ENCODE measurements at regions not wholly inside any gene's neighbourhood (a gene's known extent, or its start where the extent isn't known, plus 50 kb on each side); places are given as distances from the start of the nearest gene placed in this dataset.
"Not testable (repeated sequence)": the region's sequence is repeated elsewhere in the genome, so short reads cannot be mapped to it uniquely, and the experiment has no call there.

DNA sequence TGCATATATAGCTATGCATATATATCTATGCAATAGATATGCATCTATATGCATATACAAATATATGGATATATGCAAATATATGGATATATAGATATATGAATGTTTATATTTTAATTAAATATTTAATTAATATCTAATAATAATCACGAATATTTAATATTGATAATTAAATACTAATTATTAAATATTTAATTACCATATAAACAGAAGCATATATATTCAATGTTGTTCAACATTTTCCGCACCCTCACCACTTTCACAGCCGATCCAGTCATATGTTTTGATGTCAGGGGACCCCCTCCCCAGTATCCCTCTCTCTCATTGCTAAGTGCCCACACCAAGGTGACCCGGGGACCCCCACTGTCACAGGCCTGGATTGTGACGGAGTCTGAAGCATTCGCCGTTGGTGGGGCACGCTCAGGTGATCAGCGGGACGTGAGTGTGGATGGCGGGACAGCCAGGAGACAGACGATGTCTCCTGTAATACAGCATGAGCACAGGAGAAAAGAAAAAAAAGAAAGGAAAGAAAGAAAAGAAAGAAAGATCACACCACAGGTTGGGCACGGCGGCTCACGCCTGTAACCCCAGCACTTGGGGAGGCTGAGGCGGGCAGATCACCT, 199.7 kb downstream of the CRLF2 start:
- DNase-seq (ENCODE audit: low read depth), result no peak

DNA sequence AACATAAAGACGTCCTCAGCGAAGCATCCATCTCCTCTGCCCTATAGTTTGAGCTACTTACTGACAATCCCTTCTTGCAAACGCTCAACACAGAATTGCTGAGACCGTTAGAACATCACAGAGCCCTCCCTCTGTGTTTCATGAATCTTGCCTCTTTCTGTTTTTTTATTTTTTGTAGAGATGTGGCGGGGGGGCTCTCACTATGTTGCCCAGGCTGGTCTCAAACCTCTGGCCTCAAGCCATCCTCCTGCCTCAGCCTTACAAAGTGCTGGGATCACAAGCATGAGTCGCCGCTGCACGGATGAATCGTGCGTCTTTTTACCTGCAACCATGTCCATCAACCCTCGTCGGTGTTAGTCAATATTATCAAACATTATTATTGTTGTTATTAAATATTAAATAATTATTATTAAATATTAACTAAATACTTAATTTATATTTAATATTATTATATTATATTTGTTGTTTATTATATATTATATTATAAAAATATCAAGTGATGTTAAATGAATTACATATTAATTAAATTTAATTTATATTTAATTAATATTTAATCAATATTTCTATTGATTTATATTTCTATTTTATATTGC, 200.7 kb downstream of the CRLF2 start:
- DNase-seq (ENCODE audit: low read depth), result no peak

DNA sequence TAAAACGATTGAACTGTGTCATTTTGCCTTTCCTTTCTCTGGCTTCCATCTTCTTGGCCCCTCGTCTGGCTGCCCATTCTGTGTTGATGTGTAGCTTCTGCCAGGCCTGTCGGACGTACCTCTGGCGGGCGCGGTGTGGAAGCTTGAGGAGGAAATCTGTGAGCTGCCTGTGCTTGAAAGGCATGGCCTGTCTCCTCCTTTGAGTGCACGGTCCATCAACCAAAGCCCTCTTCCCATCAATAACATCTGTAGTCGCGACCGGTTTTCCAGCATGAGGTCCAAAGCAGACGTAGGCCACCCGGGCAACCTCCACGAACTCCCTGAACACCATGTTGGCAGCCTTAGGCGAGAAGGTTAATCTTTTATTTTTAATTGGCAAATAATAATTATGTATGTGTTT, 202.7 kb downstream of the CRLF2 start:
- no peak for DNase-seq (ENCODE audit: low read depth)

DNA sequence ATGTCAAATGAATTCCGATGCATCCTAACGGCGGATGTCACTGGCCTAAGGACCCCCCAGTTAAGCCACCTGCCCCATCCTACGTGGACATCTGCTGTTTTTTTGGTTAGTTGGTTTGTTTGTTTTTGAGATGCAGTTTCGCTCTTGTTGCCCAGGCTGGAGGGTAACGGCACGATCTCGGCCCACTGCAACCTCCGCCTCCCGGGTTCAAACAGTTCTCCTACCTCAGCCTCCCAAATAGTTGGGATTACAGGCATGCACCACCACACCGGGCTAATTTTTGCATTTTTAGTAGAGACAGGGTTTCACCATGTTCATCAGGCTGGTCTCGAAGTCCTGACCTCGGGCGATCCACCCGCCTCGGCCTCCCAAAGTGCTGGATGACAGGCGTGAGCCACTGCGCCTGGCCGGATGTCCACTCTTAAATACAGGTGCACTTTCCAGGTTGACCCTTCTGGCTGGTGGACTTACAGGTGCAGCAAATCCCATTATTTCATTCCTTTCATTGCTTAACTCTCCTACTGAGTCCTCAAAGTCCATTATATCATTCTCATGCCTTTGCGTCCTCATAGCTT, 206.2 kb downstream of the CRLF2 start:
- DNase-seq (ENCODE audit: low read depth), result no peak

DNA sequence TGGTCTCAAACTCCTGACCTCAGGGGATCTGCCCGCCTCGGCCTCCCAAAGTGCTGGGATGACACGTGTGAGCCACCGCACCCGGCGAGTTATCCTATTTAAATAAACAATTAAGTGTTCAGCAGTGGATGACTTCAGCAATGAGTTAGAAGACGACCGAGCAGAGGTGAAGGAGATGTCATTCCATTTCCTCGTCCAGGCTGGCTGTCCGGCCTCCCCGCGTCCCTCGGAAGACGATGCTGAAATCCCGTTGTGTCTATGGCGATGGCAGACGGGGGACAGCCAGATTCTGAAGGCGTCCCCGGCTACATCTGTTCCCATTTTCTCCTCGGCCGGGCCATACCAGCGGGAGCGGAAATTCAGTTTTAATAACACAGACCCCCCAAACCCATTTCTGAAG, 209.8 kb downstream of the CRLF2 start:
- no peak for DNase-seq (ENCODE audit: low read depth)

DNA sequence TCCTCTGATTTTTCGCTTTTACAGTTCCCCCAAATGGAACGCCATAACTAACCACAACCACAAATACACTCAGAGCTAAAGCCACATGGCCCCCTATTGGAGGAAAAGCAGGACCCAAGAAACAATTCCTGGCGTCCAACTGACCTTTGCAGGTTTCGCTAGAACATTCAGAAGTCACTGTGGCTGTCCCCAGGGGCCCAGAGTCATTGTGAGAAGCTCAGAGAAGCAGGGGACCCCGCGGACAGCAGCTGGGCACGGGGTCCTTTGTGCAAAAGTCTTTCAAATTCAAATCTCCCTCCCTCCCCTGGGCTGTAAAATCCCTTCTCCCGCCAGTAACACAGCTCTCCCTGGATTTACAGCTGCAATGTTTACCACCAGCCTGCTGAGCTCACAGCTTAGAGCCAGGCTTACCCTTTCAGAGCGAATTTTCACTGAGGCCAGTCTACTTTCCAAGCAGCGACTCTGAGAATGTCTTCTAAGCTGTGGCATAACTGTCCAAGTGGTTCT, 214.8 kb downstream of the CRLF2 start:
- no peak for DNase-seq (ENCODE audit: low read depth)

DNA sequence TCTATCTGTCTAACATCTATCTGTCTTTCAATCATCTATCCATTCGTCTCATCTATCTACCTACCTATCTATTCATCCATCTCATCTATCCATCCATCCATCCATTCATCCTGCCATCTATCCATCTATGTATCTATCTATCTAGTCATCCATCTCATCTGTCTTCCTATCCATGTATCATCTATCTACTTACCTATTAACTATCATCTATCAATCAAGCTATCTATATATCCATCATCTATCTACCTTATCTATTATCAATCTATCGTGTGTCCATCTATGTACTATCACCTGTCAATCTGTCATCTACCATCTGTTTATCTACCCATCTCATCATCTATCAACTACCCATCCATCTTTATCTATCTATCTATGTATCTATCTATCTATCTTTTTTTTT, 217.7 kb downstream of the CRLF2 start:
- no peak for DNase-seq (ENCODE audit: low read depth)

DNA sequence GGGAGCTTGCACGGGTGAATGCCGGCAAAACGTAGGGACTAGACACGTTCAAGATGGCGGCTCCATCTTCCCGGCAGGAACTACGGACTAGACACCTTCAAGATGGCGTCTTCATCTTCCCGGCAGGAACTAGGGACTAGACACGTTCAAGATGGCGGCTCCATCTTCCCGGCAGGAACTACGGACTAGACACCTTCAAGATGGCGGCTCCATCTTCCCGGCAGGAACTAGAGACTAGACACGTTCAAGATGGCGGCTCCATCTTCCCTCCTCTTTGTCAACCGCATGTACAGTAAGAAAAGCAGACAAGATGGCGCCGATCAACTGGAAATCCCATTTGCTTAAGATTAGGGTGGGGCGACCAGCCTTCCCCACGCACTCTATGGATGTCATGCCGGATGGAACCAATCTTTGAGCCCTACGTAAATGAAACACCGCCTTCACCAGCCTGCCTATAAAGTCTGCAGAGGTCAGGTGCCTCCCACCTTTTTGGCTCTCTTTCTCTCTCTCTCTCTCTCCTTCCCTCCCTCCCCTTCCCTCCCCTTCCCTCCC, 222.4 kb downstream of the CRLF2 start:
- DNase-seq (ENCODE audit: low read depth), result no peak

DNA sequence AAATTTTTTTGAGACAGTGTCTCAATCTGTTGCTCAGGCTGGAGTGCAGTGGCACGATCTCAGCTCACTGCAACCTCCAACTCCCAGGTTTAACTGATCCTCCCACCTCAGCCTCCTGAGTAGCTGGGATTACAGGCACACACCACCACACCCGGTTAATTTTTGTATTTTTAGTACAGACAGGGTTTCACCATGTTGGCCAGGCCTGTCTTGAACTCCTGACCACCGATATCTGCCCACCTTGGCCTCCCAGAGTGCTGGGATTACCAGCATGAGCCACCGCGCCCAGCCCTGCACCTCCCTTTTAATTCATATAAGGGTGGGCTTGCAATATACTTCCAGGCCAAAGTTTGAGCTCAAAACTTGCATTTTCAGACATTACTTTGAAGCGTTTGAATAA, 223.9 kb downstream of the CRLF2 start:
- DNase-seq (ENCODE audit: low read depth), result not testable (repeated sequence)

DNA sequence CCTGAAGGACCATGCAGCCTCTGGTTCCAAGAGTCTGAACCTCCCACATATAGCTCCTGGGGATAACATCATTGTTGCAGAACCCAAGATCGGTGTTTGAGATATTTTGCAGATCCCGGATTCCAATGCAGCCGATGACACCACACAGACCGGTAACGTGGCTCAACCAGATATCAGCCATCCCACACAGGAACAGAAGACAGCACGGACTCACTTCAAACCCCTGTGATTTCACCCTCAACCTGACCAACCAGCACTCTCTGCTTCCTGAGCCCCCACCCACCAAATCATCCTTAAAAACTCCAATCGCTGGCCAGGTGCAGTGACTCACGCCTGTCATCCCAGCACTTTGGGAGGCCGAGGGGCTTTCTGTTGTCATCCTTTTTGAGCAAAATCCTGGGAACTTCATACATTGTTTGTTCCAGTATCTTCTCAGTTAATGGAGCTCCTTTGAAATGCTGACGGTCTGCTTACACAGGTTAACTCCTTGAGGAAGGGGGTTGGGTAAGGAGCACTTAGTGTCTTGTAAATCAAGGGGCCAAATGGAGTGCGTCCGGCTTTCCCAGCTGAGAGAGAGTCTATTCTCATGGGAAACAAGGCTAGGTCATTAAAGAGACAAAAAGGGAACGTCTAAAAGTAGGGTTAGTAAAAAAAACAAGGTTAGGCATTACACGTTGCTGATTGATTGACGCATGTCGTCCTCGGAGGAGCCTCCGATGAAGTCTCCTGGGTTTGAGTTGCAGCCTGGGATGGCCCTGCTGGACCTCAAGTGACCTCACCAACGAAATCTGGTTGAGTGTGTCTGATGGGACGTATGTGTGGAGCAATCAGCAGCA, 230.4 kb downstream of the CRLF2 start:
- no peak for DNase-seq (ENCODE audit: low read depth)

DNA sequence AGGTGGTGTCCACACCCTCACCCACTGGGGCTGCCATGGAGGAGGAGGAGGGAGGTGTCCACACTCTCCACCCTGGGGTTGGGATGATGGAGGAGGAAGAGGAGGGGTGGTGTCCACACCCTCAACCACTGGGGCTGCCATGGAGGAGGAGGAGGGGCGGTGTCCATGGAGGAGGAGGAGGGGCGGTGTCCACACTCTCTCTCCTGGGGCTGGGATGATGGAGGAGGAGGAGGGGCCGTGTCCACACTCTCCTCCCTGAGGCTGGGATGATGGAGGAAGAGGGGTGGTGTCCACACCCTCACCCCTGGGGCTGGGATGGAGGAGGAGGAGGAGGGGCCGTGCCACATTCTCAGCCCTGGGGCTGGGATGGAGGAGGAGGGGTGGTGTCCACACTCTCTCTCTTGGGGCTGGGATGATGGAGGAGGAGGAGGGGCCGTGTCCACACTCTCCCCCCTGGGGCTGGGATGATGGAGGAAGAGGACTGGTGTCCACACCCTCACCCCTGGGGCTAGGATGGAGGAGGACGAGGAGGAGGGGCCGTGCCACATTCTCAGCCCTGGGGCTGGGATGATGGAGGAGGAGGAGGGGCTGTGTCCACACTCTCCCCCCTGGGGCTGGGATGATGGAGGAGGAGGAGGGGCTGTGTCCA, 231.7 kb downstream of the CRLF2 start:
- DNase-seq (ENCODE audit: low read depth), result no peak

DNA sequence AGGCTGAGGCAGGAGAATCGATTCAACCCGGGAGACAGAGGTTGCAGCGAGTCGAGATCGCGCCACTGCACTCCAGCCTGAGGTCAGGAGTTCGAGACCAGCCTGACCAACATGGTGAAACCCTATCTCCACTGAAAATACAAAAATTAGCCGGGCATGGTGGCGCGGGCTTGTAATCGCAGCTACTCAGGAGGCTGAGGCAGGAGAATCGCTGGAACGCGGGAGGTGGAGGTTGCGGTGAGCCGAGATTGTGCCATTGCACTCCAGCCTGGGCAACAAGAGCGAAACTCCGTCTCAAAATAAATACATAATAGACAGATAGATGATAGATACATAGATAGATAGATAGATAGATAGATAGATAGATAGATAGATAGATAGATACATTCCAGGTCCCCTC, 233.3 kb downstream of the CRLF2 start:
- not testable (repeated sequence) for DNase-seq (ENCODE audit: low read depth)

DNA sequence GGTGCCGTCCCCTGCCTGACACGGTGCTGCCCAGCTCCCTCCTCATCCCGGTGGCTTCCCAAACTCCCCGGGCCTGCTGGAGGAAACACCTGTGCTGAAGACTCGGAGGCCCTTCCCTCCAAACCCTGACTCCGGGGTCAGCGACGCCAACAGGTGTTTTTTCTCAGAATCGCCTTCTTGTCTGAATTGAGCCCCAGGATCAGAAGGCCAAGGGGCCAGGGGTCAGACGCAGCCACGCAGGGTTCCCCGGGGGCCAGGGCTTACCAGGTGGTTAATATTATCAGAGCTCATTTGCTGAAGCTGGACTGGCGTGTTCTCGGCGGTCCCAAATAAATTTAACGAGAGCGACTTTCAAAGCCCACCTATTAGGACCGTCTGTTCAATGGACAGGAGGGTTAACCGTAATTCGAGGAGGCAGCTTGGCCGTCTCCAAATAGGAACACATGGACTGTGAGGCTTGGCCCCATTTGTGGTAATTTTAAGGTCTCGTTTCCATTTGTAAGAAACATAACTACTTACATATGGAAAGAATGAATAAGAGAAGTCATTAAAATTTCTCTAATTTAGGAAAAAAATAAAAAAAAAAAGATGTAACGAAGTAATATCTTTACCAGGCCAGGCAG, 239.3 kb downstream of the CRLF2 start:
- no peak for DNase-seq (ENCODE audit: low read depth)

DNA sequence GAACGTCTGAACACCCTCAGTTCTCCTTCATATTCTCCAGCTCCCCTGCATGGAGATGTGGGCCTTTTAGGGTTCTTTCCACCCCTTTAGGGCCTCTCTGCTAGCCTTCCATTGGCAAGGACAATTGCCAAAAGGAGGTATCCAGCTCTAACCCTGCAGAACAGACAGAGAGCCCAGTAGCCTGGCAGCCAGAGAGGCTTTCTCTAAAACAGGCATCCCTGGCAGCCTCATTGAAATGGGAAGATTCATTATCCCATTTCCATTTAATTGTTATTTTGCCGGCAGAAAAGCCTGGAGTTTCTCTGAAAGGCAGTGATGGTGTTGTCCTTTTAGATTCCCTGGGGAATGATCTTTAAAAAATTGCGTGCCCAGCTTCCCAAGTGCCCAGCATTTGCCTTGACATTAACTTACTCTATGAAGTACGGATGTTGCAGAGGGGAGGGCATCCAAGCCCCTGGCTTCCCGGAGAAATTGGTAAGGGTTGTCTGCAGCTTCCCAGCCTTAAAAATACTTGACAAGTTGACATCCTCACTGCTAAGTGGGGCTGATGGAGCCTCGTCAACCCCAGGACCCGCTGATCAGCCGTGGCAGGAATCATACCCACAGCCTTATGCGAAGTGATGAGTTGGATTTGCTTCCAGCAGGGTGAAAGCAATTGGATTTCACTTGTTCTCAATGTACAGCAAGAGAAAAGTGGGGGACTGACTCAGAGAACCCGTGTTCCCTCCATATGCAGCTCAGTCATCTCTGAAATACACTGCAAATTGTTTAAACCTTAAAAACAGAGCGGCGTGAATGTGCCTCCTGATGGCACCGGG, 244.1 kb downstream of the CRLF2 start:
- no peak for DNase-seq (ENCODE audit: low read depth)

DNA sequence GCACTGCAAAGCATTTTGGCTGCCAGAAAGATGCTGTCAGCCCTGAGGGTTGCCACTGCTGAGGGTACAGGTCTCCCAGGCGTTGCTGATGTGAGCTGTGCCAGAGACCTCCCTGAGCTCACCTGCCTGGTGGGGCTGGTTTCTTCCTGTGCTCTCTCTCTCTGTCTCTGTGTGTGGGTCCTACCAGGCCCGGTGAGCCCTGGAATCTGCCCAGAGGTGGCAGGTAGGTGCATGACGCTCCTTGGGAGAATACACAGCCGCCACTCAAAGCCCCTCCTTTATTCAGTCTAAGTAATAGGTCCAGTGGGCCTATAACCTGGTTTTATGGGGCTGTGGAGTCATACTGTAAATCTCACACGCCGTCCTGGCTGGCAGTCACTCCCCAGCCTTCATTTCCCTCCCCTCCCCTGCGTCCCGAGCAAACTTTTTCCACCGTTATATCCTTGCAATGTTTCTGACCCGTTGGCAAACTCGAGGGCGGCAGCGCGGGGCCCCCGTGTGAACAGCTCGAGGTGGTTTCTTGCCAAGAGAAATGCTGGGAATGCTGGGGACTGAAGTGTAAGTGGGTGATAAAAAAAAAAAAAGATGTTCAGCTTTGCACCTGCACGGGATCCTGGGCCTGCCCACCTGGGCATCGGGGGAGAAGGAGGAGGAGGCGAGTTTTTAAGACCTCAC, 245.9 kb downstream of the CRLF2 start:
- no peak for DNase-seq (ENCODE audit: low read depth)

DNA sequence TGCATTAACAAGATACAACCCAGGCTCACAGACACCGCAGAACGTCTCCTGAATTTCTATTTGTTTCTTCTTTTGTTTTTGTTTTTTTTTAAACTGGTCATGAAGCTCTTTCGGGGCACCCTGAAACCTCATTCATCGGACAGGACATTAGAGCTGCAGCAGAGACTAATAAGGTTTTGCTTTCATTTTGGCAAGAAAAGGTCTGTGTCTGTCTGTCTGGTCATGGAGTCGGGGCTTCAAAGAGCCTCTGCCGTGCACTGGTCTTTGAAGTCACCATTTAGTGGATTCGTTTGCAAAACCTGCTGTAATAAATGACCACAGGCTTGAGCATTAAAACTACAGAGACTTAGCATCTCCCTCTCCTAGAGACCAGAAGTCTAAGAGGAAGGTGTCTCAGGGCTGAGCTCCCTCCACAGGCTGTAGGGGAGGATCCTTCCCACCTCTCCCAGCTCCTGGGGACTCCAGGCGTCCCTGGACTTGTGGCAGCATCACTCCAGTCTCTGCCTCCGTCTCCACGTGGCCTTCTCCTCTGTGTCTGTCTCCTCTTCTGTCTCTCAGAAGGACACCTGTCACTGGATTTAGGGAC, 247.5 kb downstream of the CRLF2 start:
- no peak for DNase-seq (ENCODE audit: low read depth)

DNA sequence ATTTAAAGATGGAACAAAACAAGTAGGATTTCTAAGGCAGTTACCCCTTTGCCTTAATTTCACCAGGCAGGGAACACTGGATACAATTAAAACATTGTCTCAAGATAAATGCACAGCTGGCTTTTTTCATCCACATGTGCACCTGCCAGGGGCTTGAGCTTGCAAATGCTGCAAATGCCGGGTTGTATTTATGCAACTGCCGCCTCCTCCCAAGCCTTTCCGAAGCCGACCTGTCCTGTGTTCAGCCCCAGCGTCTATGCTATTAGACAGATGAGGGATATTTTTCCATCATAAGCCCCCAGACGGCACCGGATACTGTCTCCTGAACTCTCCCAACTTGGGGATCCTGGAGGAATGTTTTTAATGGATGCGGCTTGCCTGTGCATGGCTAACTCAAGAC, 251.6 kb downstream of the CRLF2 start:
- no peak for DNase-seq (ENCODE audit: low read depth)

DNA sequence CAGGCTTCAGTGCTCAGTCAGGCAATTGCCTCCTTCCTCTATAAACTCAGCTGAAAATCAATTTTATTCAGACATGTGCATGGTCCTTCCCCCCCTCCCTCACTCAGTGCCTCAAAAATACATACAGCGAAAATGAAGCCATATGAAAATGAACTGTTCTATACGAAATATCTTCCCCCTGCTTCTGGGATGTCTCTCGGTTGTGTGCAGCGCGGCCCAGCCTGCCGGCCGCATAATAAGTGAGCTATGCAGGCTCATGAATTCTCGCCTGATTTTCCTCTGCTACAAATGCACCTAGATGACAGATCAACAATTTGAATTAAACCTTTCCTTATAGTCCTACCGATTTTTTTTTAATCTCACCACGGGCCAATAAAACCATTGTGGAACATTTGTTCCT, 252.9 kb downstream of the CRLF2 start:
- DNase-seq (ENCODE audit: low read depth), result no peak

DNA sequence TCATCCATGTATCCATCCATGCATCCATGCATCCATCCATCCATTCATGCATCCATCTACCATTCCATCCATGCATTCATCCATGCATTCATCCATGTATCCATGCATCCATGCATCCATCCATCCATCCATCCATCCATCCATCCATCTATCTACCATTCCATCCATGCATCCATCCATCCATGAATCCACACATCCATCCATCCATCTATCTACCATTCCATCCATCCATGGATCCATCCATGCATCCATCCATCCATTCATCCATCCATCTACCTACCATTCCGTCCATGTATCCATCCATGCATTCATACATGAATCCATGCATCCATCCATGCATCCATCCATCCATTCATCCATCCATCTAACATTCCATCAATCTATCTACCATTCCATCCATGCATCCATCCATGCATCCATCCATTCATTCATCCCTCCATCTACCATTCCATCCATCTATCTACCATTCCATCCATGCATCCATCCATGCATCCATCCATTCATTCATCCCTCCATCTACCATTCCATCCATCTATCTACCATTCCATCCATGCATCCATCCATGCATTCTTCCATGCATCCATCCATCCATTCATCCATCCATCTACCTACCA, 257.2 kb downstream of the CRLF2 start:
- not testable (repeated sequence) for DNase-seq (ENCODE audit: low read depth)

Measured in activated T-cell treated with anti-CD3 and anti-CD28 coated beads for 48 hours (primary cell).